ENCODE measurements at regions not wholly inside any gene's neighbourhood (a gene's known extent, or its start where the extent isn't known, plus 50 kb on each side); places are given as distances from the start of the nearest gene placed in this dataset.

- no peak for TF ChIP-seq POLR2A (IDR thresholded peaks at IDR 0.05)
- TF ChIP-seq, protein P1, sequence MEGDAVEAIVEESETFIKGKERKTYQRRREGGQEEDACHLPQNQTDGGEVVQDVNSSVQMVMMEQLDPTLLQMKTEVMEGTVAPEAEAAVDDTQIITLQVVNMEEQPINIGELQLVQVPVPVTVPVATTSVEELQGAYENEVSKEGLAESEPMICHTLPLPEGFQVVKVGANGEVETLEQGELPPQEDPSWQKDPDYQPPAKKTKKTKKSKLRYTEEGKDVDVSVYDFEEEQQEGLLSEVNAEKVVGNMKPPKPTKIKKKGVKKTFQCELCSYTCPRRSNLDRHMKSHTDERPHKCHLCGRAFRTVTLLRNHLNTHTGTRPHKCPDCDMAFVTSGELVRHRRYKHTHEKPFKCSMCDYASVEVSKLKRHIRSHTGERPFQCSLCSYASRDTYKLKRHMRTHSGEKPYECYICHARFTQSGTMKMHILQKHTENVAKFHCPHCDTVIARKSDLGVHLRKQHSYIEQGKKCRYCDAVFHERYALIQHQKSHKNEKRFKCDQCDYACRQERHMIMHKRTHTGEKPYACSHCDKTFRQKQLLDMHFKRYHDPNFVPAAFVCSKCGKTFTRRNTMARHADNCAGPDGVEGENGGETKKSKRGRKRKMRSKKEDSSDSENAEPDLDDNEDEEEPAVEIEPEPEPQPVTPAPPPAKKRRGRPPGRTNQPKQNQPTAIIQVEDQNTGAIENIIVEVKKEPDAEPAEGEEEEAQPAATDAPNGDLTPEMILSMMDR (IDR thresholded peaks at IDR 0.05): no peak
- TF ChIP-seq EP300 (IDR thresholded peaks at IDR 0.05): no peak
Measured at GRCh38 chr9:135268981-135269380, 181.5 kb downstream of the OLFM1 start.
